Endometrial microvascular endothelial cells (primary cell): ENCODE measurements at regions not wholly inside any gene's neighbourhood (a gene's known extent, or its start where the extent isn't known, plus 50 kb on each side); places are given as distances from the start of the nearest gene placed in this dataset.

Experiments used
- in situ Hi-C: cut with HindIII; loops from 2 replicates; pipeline ENCODE4 v1.10.0; 2017; ENCODE audit warnings: low sequenced_read_pairs, low pct_unique_long_range_greater_than_20kb; ENCODE audit errors: inconsistent ontology term

- in situ Hi-C loops: no loop called here
These were observed 943.3 kb downstream of the BRD1 start for GRCh38 chr22:48884324-48884723.

GRCh38 chr22:48883211-48883960 is 944.3 kb downstream of the BRD1 start:
- in situ Hi-C loops: no loop called here

- in situ Hi-C loops: no loop called here
These were observed 945.0 kb downstream of the BRD1 start for GRCh38 chr22:48882636-48883200.

- in situ Hi-C loops: no loop called here
These were observed 946.2 kb downstream of the BRD1 start for GRCh38 chr22:48881326-48881980.

- in situ Hi-C loops: no loop called here
These were observed 946.9 kb downstream of the BRD1 start for GRCh38 chr22:48880749-48881148.

- in situ Hi-C loops: no loop called here
These were observed 950.7 kb downstream of the BRD1 start for GRCh38 chr22:48876951-48877350.

GRCh38 chr22:48874956-48875355 is 952.7 kb downstream of the BRD1 start:
- in situ Hi-C loops: no loop called here

- in situ Hi-C loops: no loop called here
These were observed 954.5 kb downstream of the BRD1 start for GRCh38 chr22:48873191-48873520.

- in situ Hi-C loops: no loop called here
These were observed 955.1 kb downstream of the BRD1 start for GRCh38 chr22:48872271-48873190.

GRCh38 chr22:48871176-48871840 is 956.4 kb downstream of the BRD1 start:
- in situ Hi-C loops: no loop called here

- in situ Hi-C loops: no loop called here
These were observed 957.2 kb downstream of the BRD1 start for GRCh38 chr22:48870436-48870835.

GRCh38 chr22:48869788-48870187 is 957.9 kb downstream of the BRD1 start:
- in situ Hi-C loops: no loop called here

GRCh38 chr22:48869161-48869560 is 958.5 kb downstream of the BRD1 start:
- in situ Hi-C loops: no loop called here

GRCh38 chr22:48868554-48868953 is 959.1 kb downstream of the BRD1 start:
- in situ Hi-C loops: no loop called here

GRCh38 chr22:48867891-48868290 is 959.8 kb downstream of the BRD1 start:
- in situ Hi-C loops: no loop called here

- in situ Hi-C loops: no loop called here
These were observed 960.6 kb downstream of the BRD1 start for GRCh38 chr22:48866906-48867681.

GRCh38 chr22:48864748-48865147 is 962.9 kb downstream of the BRD1 start:
- in situ Hi-C loops: no loop called here

- in situ Hi-C loops: no loop called here
These were observed 963.6 kb downstream of the BRD1 start for GRCh38 chr22:48863965-48864528.
